Activated naive CD8-positive, alpha-beta T cell treated with anti-CD3 and anti-CD28 coated beads, Interleukin-2, amount 10 ng/mL, durations not matched to agents 7 days and 5 days (primary cell): ENCODE measurements at regions not wholly inside any gene's neighbourhood (a gene's known extent, or its start where the extent isn't known, plus 50 kb on each side); places are given as distances from the start of the nearest gene placed in this dataset.

ENCODE experiments used
- ATAC-seq: fragments of 150-1000 bp; cut with Tn5 transposase; one replicate; pipeline ENCODE4 v1.10.0; 2021; ENCODE audit warnings: low read depth, moderate library complexity
- POLR2A ChIA-PET: fragments of 350-600 bp; sonication (Branson Sonifier 250); formaldehyde crosslinking; loops from one replicate; lab custom pipeline; 2021; ENCODE audit warnings: antibody characterized with exemption; lab: Charles Lee
- DNase-seq: peaks from one replicate; pipeline ENCODE4 v3.0.0; 2021
- H3K27ac Mint-ChIP-seq: one replicate; pipeline ENCODE4 v1.8.0; 2022; ENCODE audit warnings: mild to moderate bottlenecking, mixed read lengths
- H3K27me3 Mint-ChIP-seq: one replicate; pipeline ENCODE4 v1.8.0; 2022; ENCODE audit warnings: mild to moderate bottlenecking, moderate library complexity, mixed read lengths
- H3K36me3 Mint-ChIP-seq: one replicate; pipeline ENCODE4 v1.8.0; 2021; ENCODE audit warnings: mild to moderate bottlenecking, mixed read lengths
- H3K4me1 Mint-ChIP-seq: one replicate; pipeline ENCODE4 v1.8.0; 2021; ENCODE audit warnings: mixed read lengths
- H3K4me3 Mint-ChIP-seq: one replicate; pipeline ENCODE4 v1.8.0; 2022; ENCODE audit warnings: mild to moderate bottlenecking, moderate library complexity, mixed read lengths
- H3K9me3 Mint-ChIP-seq: one replicate; pipeline ENCODE4 v1.8.0; 2021; ENCODE audit warnings: mixed read lengths

GRCh38 chr17:12406623-12407215 lies 259.0 kb upstream of the MYOCD start:
- ATAC-seq (no peak), DNase-seq (no peak)
- POLR2A ChIA-PET: no interaction called here
- Mint-ChIP-seq H3K9me3 (no peaks in the 10 kb centered on the region), H3K4me1 (no peaks in the 10 kb centered on the region), H3K36me3 (no peaks in the 10 kb centered on the region), H3K27ac (no peak overlapping the region), H3K4me3 (no peak overlapping the region), H3K27me3 (no peaks in the 10 kb centered on the region)

DNA sequence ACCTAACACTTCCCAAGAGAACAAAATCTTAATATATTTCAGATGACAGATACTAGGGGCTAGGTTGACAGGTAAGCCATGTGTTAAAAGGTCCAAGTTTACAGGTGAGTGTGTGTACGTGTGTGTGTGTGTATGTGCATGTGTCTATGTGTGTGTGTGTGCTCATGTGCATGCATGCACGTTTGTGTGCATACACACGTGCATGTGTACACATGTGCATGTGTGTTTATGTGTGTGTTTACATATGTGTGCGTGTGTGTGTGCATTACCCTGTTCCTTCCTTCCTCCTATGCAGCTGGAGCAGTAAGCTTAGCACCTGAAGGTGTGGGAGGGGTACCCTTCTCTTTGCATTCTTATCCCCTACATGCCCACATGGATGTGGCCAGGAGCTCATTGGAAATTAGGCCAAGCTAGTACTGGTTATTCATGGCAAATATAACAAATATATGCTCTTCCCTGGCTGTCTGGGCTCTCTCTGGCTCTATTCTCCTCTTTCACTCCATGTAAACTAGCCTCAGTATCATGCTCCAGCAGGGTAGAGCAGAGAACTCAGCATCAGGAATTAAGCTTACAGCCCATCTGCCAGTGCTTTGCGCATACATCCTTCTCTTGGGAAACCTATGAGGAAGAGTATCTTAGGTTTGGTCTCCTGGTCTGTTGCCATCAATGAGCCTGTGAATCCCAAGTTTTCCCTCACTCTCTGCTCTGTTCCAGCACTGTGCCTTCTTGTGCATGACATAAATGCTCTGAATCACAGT lies 258.0 kb upstream of the MYOCD start:
- H3K36me3 Mint-ChIP-seq: no peaks in the 10 kb centered on the region
- no peak overlapping the region for H3K4me3 Mint-ChIP-seq
- H3K27ac Mint-ChIP-seq: no peak overlapping the region
- POLR2A ChIA-PET: no interaction called here
- H3K4me1 Mint-ChIP-seq: no peaks in the 10 kb centered on the region
- ATAC-seq (no peak), DNase-seq (no peak)
- no peaks in the 10 kb centered on the region for H3K27me3 Mint-ChIP-seq
- H3K9me3 Mint-ChIP-seq: no peaks in the 10 kb centered on the region

DNA sequence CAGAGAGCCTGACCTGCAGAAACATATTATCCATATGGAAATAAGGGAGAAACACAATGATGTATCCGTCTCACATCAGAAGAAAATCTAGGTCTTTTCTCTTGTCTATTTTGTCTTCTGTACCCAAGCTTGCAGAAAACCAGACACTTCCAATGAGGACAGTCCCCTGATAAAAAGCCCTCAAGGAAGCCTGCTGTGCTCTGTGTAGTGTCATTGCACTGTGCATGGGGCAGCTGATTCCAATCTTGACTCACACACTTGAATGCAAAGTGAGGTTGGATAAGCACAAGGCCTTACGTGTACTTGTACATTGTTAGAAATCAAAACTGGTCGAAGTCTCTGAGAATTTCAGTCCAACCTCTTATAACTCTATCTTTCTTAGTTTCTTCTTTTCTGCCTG lies 256.6 kb upstream of the MYOCD start:
- H3K4me3 Mint-ChIP-seq: no peak overlapping the region
- H3K36me3 Mint-ChIP-seq: no peaks in the 10 kb centered on the region
- DNase-seq (no peak), ATAC-seq (no peak)
- H3K27me3 Mint-ChIP-seq: no peaks in the 10 kb centered on the region
- no peaks in the 10 kb centered on the region for H3K4me1 Mint-ChIP-seq
- H3K27ac Mint-ChIP-seq: no peak overlapping the region
- H3K9me3 Mint-ChIP-seq: no peaks in the 10 kb centered on the region
- POLR2A ChIA-PET: no interaction called here

DNA sequence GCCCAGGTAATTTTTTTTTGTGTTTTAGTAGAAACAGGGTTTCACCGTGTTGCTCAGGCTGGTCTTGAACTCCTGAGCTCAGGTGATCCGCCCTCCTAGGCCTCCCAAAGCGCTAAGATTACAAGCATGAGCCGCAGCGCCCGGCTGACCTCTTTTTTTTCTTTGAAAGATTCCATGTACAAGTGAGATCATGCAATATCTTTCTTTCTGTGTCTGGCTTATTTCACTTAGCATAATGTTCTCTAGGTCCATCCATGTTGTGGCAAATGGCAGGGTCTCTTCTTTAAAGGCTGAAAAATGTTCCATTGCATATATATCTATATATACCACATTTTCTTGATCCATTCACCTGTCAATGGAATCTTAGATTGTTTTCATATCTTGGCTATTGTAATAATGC lies 255.0 kb upstream of the MYOCD start:
- no peaks in the 10 kb centered on the region for H3K27me3 Mint-ChIP-seq
- no peaks in the 10 kb centered on the region for H3K4me1 Mint-ChIP-seq
- ATAC-seq (no peak), DNase-seq (no peak)
- POLR2A ChIA-PET: no interaction called here
- no peaks in the 10 kb centered on the region for H3K36me3 Mint-ChIP-seq
- no peak overlapping the region for H3K27ac Mint-ChIP-seq
- no peak overlapping the region for H3K4me3 Mint-ChIP-seq
- peaks cover 2% of the 10 kb centered on the region for H3K9me3 Mint-ChIP-seq

GRCh38 chr17:12415031-12415430 lies 250.7 kb upstream of the MYOCD start:
- no peaks in the 10 kb centered on the region for H3K27me3 Mint-ChIP-seq
- ATAC-seq: no peak
- no peaks in the 10 kb centered on the region for H3K4me1 Mint-ChIP-seq
- no peak for DNase-seq
- H3K36me3 Mint-ChIP-seq: no peaks in the 10 kb centered on the region
- POLR2A ChIA-PET: no interaction called here
- peaks cover 2% of the 10 kb centered on the region for H3K9me3 Mint-ChIP-seq
- H3K4me3 Mint-ChIP-seq: no peak overlapping the region
- no peak overlapping the region for H3K27ac Mint-ChIP-seq

GRCh38 chr17:12421077-12421476 lies 244.6 kb upstream of the MYOCD start:
- H3K4me1 Mint-ChIP-seq: no peaks in the 10 kb centered on the region
- no peak for ATAC-seq
- POLR2A ChIA-PET: no interaction called here

DNA sequence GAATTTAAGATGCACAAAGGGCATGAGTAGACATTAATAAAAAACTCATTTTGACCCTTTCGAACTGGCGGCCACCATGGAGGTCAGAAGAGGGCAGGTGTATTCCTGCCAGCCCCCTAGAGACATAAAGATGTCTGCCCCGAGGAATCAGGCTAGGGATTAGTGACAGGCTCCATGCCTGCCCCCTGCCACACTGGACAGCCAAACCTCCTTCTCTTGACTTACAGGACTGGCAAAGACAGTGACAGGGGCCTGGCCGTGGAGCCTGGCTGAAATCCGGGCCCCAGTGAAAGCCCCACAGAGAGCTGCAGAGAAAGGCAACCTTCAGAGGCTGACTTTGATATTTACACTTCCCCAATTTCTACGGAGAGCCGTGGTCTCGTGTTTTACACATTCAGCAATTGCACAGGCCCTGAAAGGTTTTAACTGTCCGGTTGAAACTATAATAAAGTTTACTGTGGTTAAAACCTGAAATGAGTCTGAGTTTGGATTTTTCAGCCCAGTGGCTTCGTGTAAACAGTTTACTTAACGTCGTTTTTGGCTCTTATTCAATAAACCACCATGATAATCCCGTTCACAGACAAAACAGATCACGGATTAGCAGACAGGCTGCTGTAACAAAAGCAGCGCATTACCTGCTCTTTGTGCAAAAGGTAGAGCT lies 243.9 kb upstream of the MYOCD start:
- no peaks in the 10 kb centered on the region for H3K36me3 Mint-ChIP-seq
- H3K27me3 Mint-ChIP-seq: no peaks in the 10 kb centered on the region
- no peak overlapping the region for H3K4me3 Mint-ChIP-seq
- H3K9me3 Mint-ChIP-seq: peaks cover 8% of the 10 kb centered on the region
- no peaks in the 10 kb centered on the region for H3K4me1 Mint-ChIP-seq
- H3K27ac Mint-ChIP-seq: no peak overlapping the region
- DNase-seq (no peak), ATAC-seq (no peak)
- POLR2A ChIA-PET: no interaction called here

More at GRCh38 chr17:12421077-12421476, 244.6 kb upstream of the MYOCD start:
- Mint-ChIP-seq H3K4me3 (no peak overlapping the region), H3K27ac (no peak overlapping the region), H3K9me3 (peaks cover 8% of the 10 kb centered on the region), H3K27me3 (no peaks in the 10 kb centered on the region), H3K36me3 (no peaks in the 10 kb centered on the region)
- no peak for DNase-seq

DNA sequence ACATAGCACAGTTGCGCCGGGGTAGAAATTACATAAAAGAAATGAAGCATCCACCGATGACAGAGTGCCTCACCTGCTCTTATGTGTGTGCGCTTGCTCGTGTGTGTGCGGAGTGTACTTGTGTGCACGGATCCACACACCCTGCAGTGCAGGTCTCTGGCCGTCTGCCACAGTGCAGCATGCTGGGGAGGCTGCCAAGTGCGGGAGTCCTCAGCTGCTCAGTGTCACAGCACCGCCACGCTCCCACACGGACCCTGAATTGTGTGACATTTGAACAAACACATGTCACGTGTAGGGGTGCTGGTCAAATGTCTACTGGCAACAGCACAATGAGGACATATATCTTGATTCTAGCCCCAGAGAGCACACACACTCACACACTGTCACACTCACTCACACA lies 243.0 kb upstream of the MYOCD start:
- Mint-ChIP-seq H3K27me3 (no peaks in the 10 kb centered on the region), H3K36me3 (no peaks in the 10 kb centered on the region), H3K4me3 (no peak overlapping the region), H3K9me3 (peaks cover 8% of the 10 kb centered on the region), H3K4me1 (no peaks in the 10 kb centered on the region), H3K27ac (no peak overlapping the region)
- ATAC-seq: no peak
- no peak for DNase-seq
- POLR2A ChIA-PET: no interaction called here

GRCh38 chr17:12423337-12423736 lies 242.4 kb upstream of the MYOCD start:
- H3K27ac Mint-ChIP-seq: no peak overlapping the region
- ATAC-seq (no peak), DNase-seq (no peak)
- no peaks in the 10 kb centered on the region for H3K36me3 Mint-ChIP-seq
- H3K4me3 Mint-ChIP-seq: no peak overlapping the region
- no peaks in the 10 kb centered on the region for H3K4me1 Mint-ChIP-seq
- POLR2A ChIA-PET: no interaction called here
- H3K27me3 Mint-ChIP-seq: no peaks in the 10 kb centered on the region
- peaks cover 8% of the 10 kb centered on the region for H3K9me3 Mint-ChIP-seq

DNA sequence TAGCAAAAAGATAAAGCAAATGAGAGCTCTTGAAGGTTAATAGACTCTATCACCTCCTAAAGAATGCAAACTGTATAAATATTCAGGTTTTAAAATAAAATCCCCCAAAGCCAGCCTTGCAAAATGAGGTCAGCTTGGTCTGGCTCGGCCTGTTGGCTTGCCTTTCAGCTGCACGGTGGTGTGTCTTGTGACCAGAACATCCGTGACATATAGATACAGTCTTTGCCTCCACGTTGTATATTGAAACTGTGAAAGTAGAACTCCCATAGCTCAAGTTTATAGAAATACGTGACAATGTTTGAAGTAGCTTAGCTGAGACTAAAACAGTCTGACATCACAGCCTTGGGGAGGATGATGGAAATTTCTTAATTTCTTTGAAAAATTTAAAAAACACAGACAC lies 236.6 kb upstream of the MYOCD start:
- DNase-seq (no peak), ATAC-seq (no peak)
- H3K27ac Mint-ChIP-seq: no peak overlapping the region
- H3K27me3 Mint-ChIP-seq: no peaks in the 10 kb centered on the region
- H3K4me3 Mint-ChIP-seq: no peak overlapping the region
- no peaks in the 10 kb centered on the region for H3K4me1 Mint-ChIP-seq
- POLR2A ChIA-PET: no interaction called here
- peaks cover 11% of the 10 kb centered on the region for H3K9me3 Mint-ChIP-seq
- no peaks in the 10 kb centered on the region for H3K36me3 Mint-ChIP-seq

GRCh38 chr17:12431188-12431587 lies 234.5 kb upstream of the MYOCD start:
- DNase-seq (no peak), ATAC-seq (no peak)
- Mint-ChIP-seq H3K9me3 (peaks cover 12% of the 10 kb centered on the region), H3K4me3 (no peak overlapping the region), H3K36me3 (no peaks in the 10 kb centered on the region), H3K4me1 (no peaks in the 10 kb centered on the region), H3K27me3 (no peaks in the 10 kb centered on the region), H3K27ac (no peak overlapping the region)
- POLR2A ChIA-PET: no interaction called here

DNA sequence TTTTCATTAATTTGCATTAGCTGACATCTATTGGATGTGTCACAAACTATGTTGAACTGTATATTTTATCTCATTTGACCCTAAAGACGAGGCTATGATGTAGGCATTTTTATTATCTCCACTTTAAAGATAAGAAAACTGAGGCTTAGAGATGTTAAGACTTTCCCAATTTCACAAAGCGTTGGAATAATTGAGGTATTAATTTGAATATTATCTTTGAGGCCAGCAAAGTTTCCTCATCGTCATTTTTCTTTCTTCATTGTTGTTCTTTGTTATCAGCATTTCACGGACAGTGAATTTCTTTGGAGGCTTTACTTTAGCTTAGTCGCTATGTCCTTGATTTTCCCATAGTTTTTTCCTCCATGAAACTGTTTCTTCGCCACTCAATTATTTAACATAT lies 227.5 kb upstream of the MYOCD start:
- Mint-ChIP-seq H3K4me1 (no peaks in the 10 kb centered on the region), H3K4me3 (no peak overlapping the region), H3K27me3 (no peaks in the 10 kb centered on the region), H3K27ac (no peak overlapping the region), H3K36me3 (peaks cover 2% of the 10 kb centered on the region), H3K9me3 (peaks cover 15% of the 10 kb centered on the region)
- DNase-seq (no peak), ATAC-seq (no peak)
- POLR2A ChIA-PET: no interaction called here

DNA sequence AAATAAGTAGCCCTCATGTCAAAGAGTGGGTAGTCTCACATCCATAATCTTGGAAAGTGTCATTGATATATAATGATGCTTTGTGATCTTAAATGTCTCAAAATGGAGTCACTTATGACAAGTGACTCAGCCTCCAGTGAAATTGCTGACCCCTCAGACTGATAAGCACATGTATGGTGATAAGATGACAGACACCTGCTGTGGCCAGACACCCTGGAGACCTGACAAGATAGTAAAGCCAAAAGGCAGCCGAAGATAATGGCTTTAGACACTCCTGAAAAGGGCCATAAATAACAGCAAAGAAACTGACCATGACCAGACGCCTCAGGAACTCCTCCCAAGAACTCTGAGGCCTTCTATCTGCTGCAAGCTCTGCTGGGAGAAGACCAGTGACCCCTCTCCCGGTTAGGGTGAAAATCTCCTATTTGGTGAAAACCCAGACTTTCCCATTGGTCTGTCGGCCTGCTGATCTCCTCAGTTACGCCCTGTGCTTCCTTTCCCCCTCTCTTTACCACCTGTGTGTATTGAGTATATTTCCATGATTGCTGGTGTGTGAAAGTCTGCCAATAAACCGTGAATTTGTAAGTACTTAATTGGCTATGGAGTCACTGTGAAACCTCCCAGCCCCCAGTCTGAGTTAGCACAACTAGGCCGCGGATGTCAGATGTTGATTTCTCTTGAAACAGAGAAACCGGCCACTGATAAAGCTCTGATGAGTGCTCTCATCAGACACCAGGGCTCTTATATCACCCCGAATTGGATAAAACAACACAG lies 226.7 kb upstream of the MYOCD start:
- DNase-seq (no peak), ATAC-seq (no peak)
- no peak overlapping the region for H3K27ac Mint-ChIP-seq
- peaks cover 2% of the 10 kb centered on the region for H3K36me3 Mint-ChIP-seq
- no peak overlapping the region for H3K4me3 Mint-ChIP-seq
- no peaks in the 10 kb centered on the region for H3K4me1 Mint-ChIP-seq
- H3K9me3 Mint-ChIP-seq: peaks cover 15% of the 10 kb centered on the region
- POLR2A ChIA-PET: no interaction called here
- H3K27me3 Mint-ChIP-seq: no peaks in the 10 kb centered on the region
